ENCODE measurements at regions not wholly inside any gene's neighbourhood (a gene's known extent, or its start where the extent isn't known, plus 50 kb on each side); places are given as distances from the start of the nearest gene placed in this dataset.
"Not testable (repeated sequence)": the region's sequence is repeated elsewhere in the genome, so short reads cannot be mapped to it uniquely, and the experiment has no call there.

DNA sequence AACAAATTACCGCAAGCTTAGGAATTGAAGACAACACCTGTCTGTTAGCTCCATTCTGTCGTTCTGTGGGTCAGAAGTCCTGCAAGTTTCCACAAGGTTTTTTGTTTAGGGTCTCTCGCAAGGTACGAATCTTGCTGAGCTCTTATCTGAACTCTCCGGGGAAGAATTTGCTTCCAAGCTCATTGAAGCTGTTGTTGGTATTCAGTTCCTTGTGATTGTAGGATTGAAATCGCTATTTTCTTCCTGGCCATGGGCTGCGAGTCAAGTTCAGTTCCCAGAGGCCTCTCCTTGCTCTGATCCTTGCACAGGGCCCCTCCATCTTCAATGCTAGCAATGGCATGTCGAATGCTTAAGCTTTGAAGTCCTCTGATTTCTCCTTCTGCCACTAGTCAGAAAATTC, 53.5 kb upstream of the CNTLN start:
- H3K36me3 Mint-ChIP-seq (ENCODE audit: insufficient read depth, unreplicated experiment): no peaks in the 10 kb centered on the region

DNA sequence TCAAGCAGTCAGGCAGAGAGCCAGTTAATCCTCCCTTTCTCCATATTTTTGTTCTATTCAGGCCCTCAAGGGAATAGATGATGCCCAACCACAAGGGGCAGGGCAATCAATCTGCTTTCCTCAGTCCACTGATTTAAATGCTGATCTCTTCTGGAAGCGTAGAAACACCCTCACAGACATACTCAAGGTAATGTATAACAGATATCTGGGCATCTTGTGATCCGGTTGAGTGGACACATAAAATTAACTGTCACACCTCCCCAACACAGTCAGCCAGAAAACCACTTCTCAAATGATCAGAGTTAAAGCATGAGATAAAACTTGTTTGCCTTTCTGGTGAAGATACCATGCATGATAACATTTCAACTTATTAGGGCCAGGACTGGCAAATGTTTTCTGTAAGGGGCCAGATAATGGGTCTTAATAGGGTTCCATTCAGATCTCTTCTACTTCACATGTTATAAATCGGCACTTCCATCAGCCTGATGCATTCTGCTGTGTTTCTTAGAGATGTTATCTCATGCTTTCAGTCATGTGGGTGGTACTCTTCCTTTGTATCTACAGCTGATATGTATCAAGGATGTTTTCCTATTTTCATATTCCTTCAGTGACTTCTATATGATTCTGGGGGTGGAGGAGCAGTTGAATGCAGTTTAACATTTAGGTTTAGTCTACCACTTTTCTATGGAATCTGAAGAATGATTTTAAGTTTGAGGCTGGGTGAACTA, 58.9 kb upstream of the CNTLN start:
- TF ChIP-seq, protein P1, sequence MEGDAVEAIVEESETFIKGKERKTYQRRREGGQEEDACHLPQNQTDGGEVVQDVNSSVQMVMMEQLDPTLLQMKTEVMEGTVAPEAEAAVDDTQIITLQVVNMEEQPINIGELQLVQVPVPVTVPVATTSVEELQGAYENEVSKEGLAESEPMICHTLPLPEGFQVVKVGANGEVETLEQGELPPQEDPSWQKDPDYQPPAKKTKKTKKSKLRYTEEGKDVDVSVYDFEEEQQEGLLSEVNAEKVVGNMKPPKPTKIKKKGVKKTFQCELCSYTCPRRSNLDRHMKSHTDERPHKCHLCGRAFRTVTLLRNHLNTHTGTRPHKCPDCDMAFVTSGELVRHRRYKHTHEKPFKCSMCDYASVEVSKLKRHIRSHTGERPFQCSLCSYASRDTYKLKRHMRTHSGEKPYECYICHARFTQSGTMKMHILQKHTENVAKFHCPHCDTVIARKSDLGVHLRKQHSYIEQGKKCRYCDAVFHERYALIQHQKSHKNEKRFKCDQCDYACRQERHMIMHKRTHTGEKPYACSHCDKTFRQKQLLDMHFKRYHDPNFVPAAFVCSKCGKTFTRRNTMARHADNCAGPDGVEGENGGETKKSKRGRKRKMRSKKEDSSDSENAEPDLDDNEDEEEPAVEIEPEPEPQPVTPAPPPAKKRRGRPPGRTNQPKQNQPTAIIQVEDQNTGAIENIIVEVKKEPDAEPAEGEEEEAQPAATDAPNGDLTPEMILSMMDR (IDR thresholded peaks at IDR 0.05; ENCODE audit: insufficient read depth in 1 of 2, low read depth in 1 of 2, low read length in 1 of 2, severe bottlenecking in 1 of 2, unreplicated experiment in 1 of 2): no peak
- no TSS peak for BruUV-seq (replicated peaks)
- Histone ChIP-seq H3K4me3 (ENCODE audit: low read depth, low read length) (no peak overlapping the region), H3K9me3 (no peaks in the 10 kb centered on the region), H3K4me1 (no peaks in the 10 kb centered on the region), H3K36me3 (ENCODE audit: control insufficient read depth, insufficient read depth, low read length) (no peaks in the 10 kb centered on the region), H3K27me3 (replicated peaks; ENCODE audit: control insufficient read depth, insufficient read depth, low read length) (no peaks in the 10 kb centered on the region)
- ChIA-PET POLR2A (no interaction called here), CTCF (interaction anchor here (0.7 kb wide), 1 partner anchor 13 kb away, joined by 12 read pairs; no protein-coding TSS in a partner anchor)
- Mint-ChIP-seq H3K27ac (ENCODE audit: unreplicated experiment) (no peak overlapping the region), H3K27me3 (ENCODE audit: insufficient read depth, unreplicated experiment) (no peaks in the 10 kb centered on the region), H3K4me1 (ENCODE audit: low read depth, unreplicated experiment) (no peaks in the 10 kb centered on the region), H3K9me3 (ENCODE audit: unreplicated experiment) (no peaks in the 10 kb centered on the region), H3K36me3 (ENCODE audit: insufficient read depth, unreplicated experiment) (no peaks in the 10 kb centered on the region), H3K4me3 (ENCODE audit: unreplicated experiment) (no peak overlapping the region)
- no peak for DNase-seq
- intact Hi-C loops (cut with micrococcal nuclease; ENCODE audit: unreplicated experiment): no loop called here

More for the DNA sequence above, 53.5 kb upstream of the CNTLN start:
- no TSS peak for BruUV-seq (replicated peaks)
- DNase-seq: no peak
- no peak overlapping the region for H3K27ac Mint-ChIP-seq (ENCODE audit: unreplicated experiment)
- no peaks in the 10 kb centered on the region for H3K4me1 Mint-ChIP-seq (ENCODE audit: low read depth, unreplicated experiment)
- CTCF ChIA-PET: no interaction called here
- H3K4me1 ChIP-seq: no peaks in the 10 kb centered on the region
- H3K4me3 ChIP-seq (ENCODE audit: low read depth, low read length): no peak overlapping the region
- no peaks in the 10 kb centered on the region for H3K9me3 ChIP-seq
- no peaks in the 10 kb centered on the region for H3K9me3 Mint-ChIP-seq (ENCODE audit: unreplicated experiment)
- no peaks in the 10 kb centered on the region for H3K27me3 ChIP-seq (replicated peaks; ENCODE audit: control insufficient read depth, insufficient read depth, low read length)
- intact Hi-C loops (cut with micrococcal nuclease; ENCODE audit: unreplicated experiment): no loop called here
- H3K27me3 Mint-ChIP-seq (ENCODE audit: insufficient read depth, unreplicated experiment): no peaks in the 10 kb centered on the region
- POLR2A ChIA-PET: no interaction called here
- TF ChIP-seq, protein P1 (IDR thresholded peaks at IDR 0.05; ENCODE audit: insufficient read depth in 1 of 2, low read depth in 1 of 2, low read length in 1 of 2, severe bottlenecking in 1 of 2, unreplicated experiment in 1 of 2): no peak
- no peak overlapping the region for H3K4me3 Mint-ChIP-seq (ENCODE audit: unreplicated experiment)
- no peaks in the 10 kb centered on the region for H3K36me3 ChIP-seq (ENCODE audit: control insufficient read depth, insufficient read depth, low read length)

DNA sequence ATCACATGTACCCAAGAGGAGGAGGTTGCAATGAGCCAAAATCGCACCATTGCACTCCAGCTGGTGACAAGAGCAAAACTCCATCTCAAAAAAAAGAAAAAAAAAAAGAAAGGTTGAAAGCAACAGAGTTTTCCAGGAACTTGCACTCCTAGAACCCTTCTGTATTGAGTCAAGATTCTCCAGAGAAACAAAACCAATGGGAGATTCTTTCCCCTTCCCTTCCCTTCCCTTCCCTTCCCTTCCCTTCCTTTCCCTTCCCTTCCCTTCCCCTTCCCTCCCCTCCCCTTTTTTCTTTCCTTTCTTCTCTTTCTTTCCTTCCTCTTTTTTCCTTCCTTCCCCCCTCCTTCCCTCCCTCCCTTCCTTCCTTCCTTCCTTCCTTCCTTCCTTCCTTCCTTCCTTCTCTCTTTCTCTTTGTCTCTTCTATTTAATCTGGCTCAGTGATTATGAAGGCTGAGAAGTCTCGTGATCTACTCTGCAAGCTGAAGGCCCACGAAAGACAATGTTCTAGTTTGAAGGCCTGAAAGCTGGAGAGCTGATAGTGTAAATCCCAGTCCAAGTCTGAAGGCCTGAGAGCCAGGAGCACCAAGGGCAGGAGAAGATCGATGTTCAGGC, 59.6 kb upstream of the CNTLN start:
- no peak for DNase-seq
- H3K4me1 ChIP-seq: no peaks in the 10 kb centered on the region
- H3K9me3 Mint-ChIP-seq (ENCODE audit: unreplicated experiment): no peaks in the 10 kb centered on the region
- no peak overlapping the region for H3K27ac Mint-ChIP-seq (ENCODE audit: unreplicated experiment)
- no peak overlapping the region for H3K4me3 ChIP-seq (ENCODE audit: low read depth, low read length)
- no peaks in the 10 kb centered on the region for H3K27me3 ChIP-seq (replicated peaks; ENCODE audit: control insufficient read depth, insufficient read depth, low read length)
- no peaks in the 10 kb centered on the region for H3K36me3 ChIP-seq (ENCODE audit: control insufficient read depth, insufficient read depth, low read length)
- H3K36me3 Mint-ChIP-seq (ENCODE audit: insufficient read depth, unreplicated experiment): no peaks in the 10 kb centered on the region
- no peaks in the 10 kb centered on the region for H3K27me3 Mint-ChIP-seq (ENCODE audit: insufficient read depth, unreplicated experiment)
- POLR2A ChIA-PET: no interaction called here
- no peaks in the 10 kb centered on the region for H3K9me3 ChIP-seq
- no peak overlapping the region for H3K4me3 Mint-ChIP-seq (ENCODE audit: unreplicated experiment)
- no peaks in the 10 kb centered on the region for H3K4me1 Mint-ChIP-seq (ENCODE audit: low read depth, unreplicated experiment)
- BruUV-seq (replicated peaks): no TSS peak
- CTCF ChIA-PET: interaction anchor here (0.7 kb wide), 1 partner anchor 13 kb away, joined by 12 read pairs; no protein-coding TSS in a partner anchor
- intact Hi-C loops (cut with micrococcal nuclease; ENCODE audit: unreplicated experiment): no loop called here
- TF ChIP-seq, protein P1 (IDR thresholded peaks at IDR 0.05; ENCODE audit: insufficient read depth in 1 of 2, low read depth in 1 of 2, low read length in 1 of 2, severe bottlenecking in 1 of 2, unreplicated experiment in 1 of 2): no peak

- POLR2A ChIA-PET; H3K4me3 ChIP-seq (ENCODE audit: low read depth, low read length); H3K36me3 ChIP-seq (ENCODE audit: control insufficient read depth, insufficient read depth, low read length); H3K4me1 Mint-ChIP-seq (ENCODE audit: low read depth, unreplicated experiment); H3K27me3 Mint-ChIP-seq (ENCODE audit: insufficient read depth, unreplicated experiment); H3K4me3 Mint-ChIP-seq (ENCODE audit: unreplicated experiment); intact Hi-C loops (cut with micrococcal nuclease; ENCODE audit: unreplicated experiment); BruUV-seq (replicated peaks); H3K27ac Mint-ChIP-seq (ENCODE audit: unreplicated experiment); H3K9me3 ChIP-seq; H3K4me1 ChIP-seq; H3K36me3 Mint-ChIP-seq (ENCODE audit: insufficient read depth, unreplicated experiment); CTCF ChIA-PET; H3K27me3 ChIP-seq (replicated peaks; ENCODE audit: control insufficient read depth, insufficient read depth, low read length); DNase-seq; H3K9me3 Mint-ChIP-seq (ENCODE audit: unreplicated experiment): not testable (repeated sequence)
Observed at GRCh38 chr9:17072563-17072962, 62.3 kb upstream of the CNTLN start.

All from Caco-2 (cell line).